Heart right ventricle (tissue), 16 donors: ENCODE measurements at regions not wholly inside any gene's neighbourhood (a gene's known extent, or its start where the extent isn't known, plus 50 kb on each side); places are given as distances from the start of the nearest gene placed in this dataset.

ENCODE experiments used
- ATAC-seq, 8 donors: fragments of 200-7000 bp; cut with Tn5 transposase; one replicate each; pipeline ENCODE4 v1.9.1; 2020; ENCODE audit warnings: mild to moderate bottlenecking in 8 of 8, moderate library complexity in 8 of 8, moderate number of reproducible peaks in 1 of 8
- DNase-seq, 2 donors: peaks; one replicate each; pipeline ENCODE4 v3.0.0-alpha.2; 2020
- H3K27ac ChIP-seq, 10 donors: fragments of 200-600 bp; sonication (generic) in 2 of 10; one replicate each; pipeline versions ENCODE4 v1.5.0 to v1.8.0; 2020 to 2022; ENCODE audit warnings: mild to moderate bottlenecking in 3 of 10
- H3K27me3 ChIP-seq, 7 donors: fragments of 200-600 bp; one replicate each; pipeline ENCODE4 v1.8.0; 2021 to 2022; ENCODE audit warnings: mild to moderate bottlenecking in 2 of 7
- H3K36me3 ChIP-seq, 9 donors: fragments of 200-600 bp; sonication (generic) in 1 of 9; one replicate each; pipeline versions ENCODE4 v1.5.0 to v1.8.0; 2020 to 2022; ENCODE audit warnings: mild to moderate bottlenecking in 2 of 9
- H3K4me1 ChIP-seq, 9 donors: fragments of 200-600 bp; sonication (generic) in 1 of 9; one replicate each; pipeline versions ENCODE4 v1.5.0 to v1.8.0; 2020 to 2022; ENCODE audit warnings: mild to moderate bottlenecking in 4 of 9
- H3K4me3 ChIP-seq, 10 donors: fragments of 200-600 bp; sonication (generic) in 2 of 10; one replicate each; pipeline versions ENCODE4 v1.5.0 to v1.8.0; 2020 to 2022; ENCODE audit warnings: mild to moderate bottlenecking in 7 of 10, moderate library complexity in 2 of 10
- H3K9me3 ChIP-seq, 11 donors: fragments of 200-600 bp in 10 of 11; sonication (generic) in 2 of 11; one replicate each; pipeline versions ENCODE4 v1.5.0 to v1.8.0; 2013 to 2022; ENCODE audit warnings: mild to moderate bottlenecking in 2 of 11, control low read depth in 1 of 11, moderate library complexity in 1 of 11
- CTCF ChIP-seq, 9 donors: fragments of 200-600 bp; sonication (generic) in 2 of 9; IDR thresholded peaks; one replicate each; pipeline versions ENCODE4 v1.5.0 to v1.8.0; 2021 to 2022; ENCODE audit warnings: antibody characterized with exemption in 9 of 9, mild to moderate bottlenecking in 5 of 9, moderate library complexity in 1 of 9
- WGBS, 2 donors: extraction: QIAGEN DNeasy Blood & Tissue Kit; methylation state at CpG; one replicate each; pipeline ENCODE4 v1.1.7; 2013; ENCODE audit warnings: inconsistent platforms in 1 of 2; 5-methylcytosine and 5-hydroxymethylcytosine counted together
- intact Hi-C, 10 donors: fragments of 100-400 bp; cut with DNase I; formaldehyde crosslinking; loops; one replicate each; pipeline versions ENCODE4 v1.11.1 to v1.14.2; 2022
- donor health status: Arrhythmogenic right ventricular cardiomyopathy.
- donor health status: ischemic (EF 13 %, LVEDD 7.1; RV severe dilation, severe dysfunction).
- donor health status: healthy with polysubstance abuse.
- donor health status: DM: no; HTN: yes; CAD: no.
- donor health status: DM: no; HTN: no; CAD: no.
- donor health status: ischemic (EF 25% LVEDD 6.9; RV normal size, moderate dysfunction).
- donor health status: ischemic (EF 25% LVEDD 5.7; RV mildly dilated, moderate dysfunction).
- donor health status: healthy.
- donor health status: DM: yes; HTN: yes; CAD: no.
- donor health status: Ischemic cardiomyopathy.
- donor health status: ischemic (EF 35%, LVEDD 5.7; RV mildly dilated, moderate dysfunction).
- donor health status: nonischemic (EF 11% LVEDD 7.7; RV severe dilation, severe dysfunction).
- donor health status: DM: yes; HTN: yes; CAD: no.
- donor health status: PGD.
- donor health status: ischemic (EF 29% LVEDD 5.4; RV normal size, mild dysfunction).
- donor health status: nonischemic (EF 23%, LVEDD 6.1; RV moderate dilation, normal function).

DNA sequence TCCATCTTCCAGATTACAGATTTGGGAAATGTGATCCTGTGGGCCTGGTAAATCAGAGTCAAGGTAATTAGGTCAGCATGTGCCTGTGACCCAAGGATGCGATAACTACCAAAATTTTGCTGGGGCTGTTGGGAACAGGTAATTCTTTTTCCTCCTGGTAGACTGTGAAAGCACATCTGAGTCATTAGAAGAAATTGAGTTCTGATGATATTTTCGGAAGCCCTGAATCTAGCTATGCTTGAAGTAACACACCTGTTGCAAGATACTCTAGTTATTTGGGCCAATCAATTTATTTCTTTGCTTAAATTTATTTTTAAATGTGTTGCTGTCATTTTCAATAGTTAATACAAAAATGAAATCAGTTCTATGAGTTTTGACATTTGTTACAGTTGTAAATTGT is 903.6 kb downstream of the RPA4 start:
- ATAC-seq, result no peak
- 97 to 98% methylated on average over 2 of the region's 2 CpGs for WGBS, 2 donors
- intact Hi-C loops, result no loop called here

GRCh38 chrX:97787849-97788248 is 904.1 kb downstream of the RPA4 start:
- intact Hi-C loops, result no loop called here
- Histone ChIP-seq H3K27me3 (no peaks in the 10 kb centered on the region), H3K4me3 (no peak overlapping the region), H3K9me3 (peaks cover 0 to 5% (median 0%) of the 10 kb centered on the region in 11 donors), H3K4me1 (no peaks in the 10 kb centered on the region), H3K36me3 (no peaks in the 10 kb centered on the region), H3K27ac (no peak overlapping the region)
- DNase-seq (no peak), ATAC-seq (no peak)
- WGBS, 2 donors, result 80 to 82% methylated on average over 2 of the region's 2 CpGs
- TF ChIP-seq CTCF (IDR thresholded peaks at IDR 0.05), result no peak

More for the DNA sequence above, 903.6 kb downstream of the RPA4 start:
- Histone ChIP-seq H3K36me3 (no peaks in the 10 kb centered on the region), H3K27me3 (no peaks in the 10 kb centered on the region), H3K9me3 (peaks cover 0 to 5% (median 0%) of the 10 kb centered on the region in 11 donors), H3K4me3 (no peak overlapping the region), H3K27ac (no peak overlapping the region), H3K4me1 (no peaks in the 10 kb centered on the region)
- no peak for TF ChIP-seq CTCF (IDR thresholded peaks at IDR 0.05)
- DNase-seq, result no peak

DNA sequence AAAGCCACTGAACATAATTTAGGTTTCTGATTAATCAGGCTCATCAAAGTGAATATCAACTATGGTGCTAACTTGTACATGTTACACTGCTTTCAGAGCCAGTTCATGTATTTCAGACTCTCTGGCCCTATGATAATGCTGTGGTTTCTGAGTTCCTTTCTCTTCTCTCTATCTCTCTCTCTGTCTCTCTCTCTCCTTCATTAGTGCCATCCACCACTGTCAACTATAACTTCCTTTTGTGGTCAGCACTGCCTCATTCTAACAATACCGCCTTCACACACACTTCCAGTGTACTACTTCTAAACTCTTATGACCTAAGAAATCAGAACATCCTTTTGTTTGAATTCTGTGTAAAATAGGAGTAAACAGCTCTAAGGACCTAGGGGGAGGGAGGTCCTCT is 907.1 kb downstream of the RPA4 start:
- DNase-seq, result no peak
- no peaks in the 10 kb centered on the region for H3K27me3 ChIP-seq
- intact Hi-C loops, result no loop called here
- no peak overlapping the region for H3K4me3 ChIP-seq
- no peaks in the 10 kb centered on the region for H3K4me1 ChIP-seq
- no peak overlapping the region for H3K27ac ChIP-seq
- H3K36me3 ChIP-seq, result no peaks in the 10 kb centered on the region
- WGBS, 2 donors, result 76 to 87% methylated on average over 1 of the region's 1 CpG
- ATAC-seq, result no peak
- H3K9me3 ChIP-seq, result no peaks in the 10 kb centered on the region
- TF ChIP-seq CTCF (IDR thresholded peaks at IDR 0.05), result no peak

GRCh38 chrX:97797076-97797475 is 913.4 kb downstream of the RPA4 start:
- 43 to 47% methylated on average over 2 of the region's 2 CpGs for WGBS, 2 donors
- TF ChIP-seq CTCF (IDR thresholded peaks at IDR 0.05), result no peak
- Histone ChIP-seq H3K4me1 (no peaks in the 10 kb centered on the region), H3K27me3 (no peaks in the 10 kb centered on the region), H3K36me3 (no peaks in the 10 kb centered on the region), H3K4me3 (no peak overlapping the region), H3K27ac (no peak overlapping the region), H3K9me3 (no peaks in the 10 kb centered on the region)
- DNase-seq (no peak), ATAC-seq (no peak)
- intact Hi-C loops, result no loop called here

DNA sequence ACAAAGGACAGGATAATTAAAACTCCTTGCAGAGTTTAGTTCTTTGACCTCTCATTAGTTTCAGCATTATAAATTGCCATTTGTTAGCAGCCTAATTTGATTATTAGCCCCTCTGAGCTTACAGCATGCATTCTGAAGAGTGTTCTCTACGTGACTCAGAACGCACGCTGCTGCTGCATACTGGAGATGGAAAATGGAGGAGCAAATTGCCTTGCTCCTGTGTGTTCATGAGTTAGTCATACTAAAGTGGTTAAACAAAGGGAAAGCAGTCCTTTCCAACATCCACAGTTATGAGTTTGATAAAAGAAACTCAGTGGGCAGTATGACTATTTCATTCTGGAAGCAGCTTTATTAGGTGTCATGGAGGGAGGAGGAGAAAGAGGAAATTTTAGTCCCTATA is 922.5 kb downstream of the RPA4 start:
- Histone ChIP-seq H3K27ac (no peak overlapping the region), H3K9me3 (no peaks in the 10 kb centered on the region), H3K4me3 (no peak overlapping the region), H3K36me3 (no peaks in the 10 kb centered on the region), H3K4me1 (no peaks in the 10 kb centered on the region), H3K27me3 (peaks cover 0 to 7% (median 0%) of the 10 kb centered on the region in 7 donors)
- DNase-seq (no peak), ATAC-seq (no peak)
- WGBS, 2 donors, result 83 to 94% methylated on average over 3 of the region's 3 CpGs
- intact Hi-C loops, result no loop called here
- no peak for TF ChIP-seq CTCF (IDR thresholded peaks at IDR 0.05)
